ENCODE measurements at regions not wholly inside any gene's neighbourhood (a gene's known extent, or its start where the extent isn't known, plus 50 kb on each side); places are given as distances from the start of the nearest gene placed in this dataset.

DNA sequence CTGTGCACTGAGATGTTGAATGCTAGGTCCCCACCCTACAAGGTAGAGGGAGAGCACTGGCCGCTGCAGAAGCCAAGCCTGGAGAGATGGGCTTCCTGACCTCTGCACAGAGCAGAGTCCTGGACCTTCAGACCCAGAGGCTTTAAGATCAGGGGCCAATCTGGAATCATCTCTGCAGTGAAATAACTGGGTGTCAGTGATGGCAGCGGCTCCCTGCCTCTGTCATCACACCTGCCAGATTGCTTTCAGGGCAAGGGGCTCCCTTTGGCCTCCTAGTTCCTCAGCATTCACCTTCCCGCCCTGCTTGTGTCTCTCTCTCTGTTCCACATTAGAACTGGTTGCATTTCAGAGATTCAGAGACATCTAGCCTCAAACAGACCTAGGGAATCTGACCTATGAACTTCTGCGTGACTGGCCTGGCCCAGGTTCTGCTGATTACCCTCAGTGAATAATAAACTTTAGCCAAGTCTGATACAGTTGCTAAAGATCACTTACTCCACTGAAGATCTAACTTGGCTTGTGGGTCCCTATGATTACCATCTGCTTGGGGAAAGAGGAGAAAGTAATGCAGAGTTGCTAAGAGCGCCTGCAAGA is 87.8 kb downstream of the ATP1A1 start:
- Histone ChIP-seq H3K9me3 (no peaks in the 10 kb centered on the region), H3K36me3 (ENCODE audit: low read depth) (no peaks in the 10 kb centered on the region), H3K4me1 (ENCODE audit: low read depth) (no peaks in the 10 kb centered on the region), H3K4me3 (no peak overlapping the region)
- ATAC-seq (no peak), DNase-seq (no peak)
- intact Hi-C loops (cut with DNase I, micrococcal nuclease) = no loop called here
- TF ChIP-seq, protein P1, sequence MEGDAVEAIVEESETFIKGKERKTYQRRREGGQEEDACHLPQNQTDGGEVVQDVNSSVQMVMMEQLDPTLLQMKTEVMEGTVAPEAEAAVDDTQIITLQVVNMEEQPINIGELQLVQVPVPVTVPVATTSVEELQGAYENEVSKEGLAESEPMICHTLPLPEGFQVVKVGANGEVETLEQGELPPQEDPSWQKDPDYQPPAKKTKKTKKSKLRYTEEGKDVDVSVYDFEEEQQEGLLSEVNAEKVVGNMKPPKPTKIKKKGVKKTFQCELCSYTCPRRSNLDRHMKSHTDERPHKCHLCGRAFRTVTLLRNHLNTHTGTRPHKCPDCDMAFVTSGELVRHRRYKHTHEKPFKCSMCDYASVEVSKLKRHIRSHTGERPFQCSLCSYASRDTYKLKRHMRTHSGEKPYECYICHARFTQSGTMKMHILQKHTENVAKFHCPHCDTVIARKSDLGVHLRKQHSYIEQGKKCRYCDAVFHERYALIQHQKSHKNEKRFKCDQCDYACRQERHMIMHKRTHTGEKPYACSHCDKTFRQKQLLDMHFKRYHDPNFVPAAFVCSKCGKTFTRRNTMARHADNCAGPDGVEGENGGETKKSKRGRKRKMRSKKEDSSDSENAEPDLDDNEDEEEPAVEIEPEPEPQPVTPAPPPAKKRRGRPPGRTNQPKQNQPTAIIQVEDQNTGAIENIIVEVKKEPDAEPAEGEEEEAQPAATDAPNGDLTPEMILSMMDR (IDR thresholded peaks at IDR 0.05) = no peak

DNA sequence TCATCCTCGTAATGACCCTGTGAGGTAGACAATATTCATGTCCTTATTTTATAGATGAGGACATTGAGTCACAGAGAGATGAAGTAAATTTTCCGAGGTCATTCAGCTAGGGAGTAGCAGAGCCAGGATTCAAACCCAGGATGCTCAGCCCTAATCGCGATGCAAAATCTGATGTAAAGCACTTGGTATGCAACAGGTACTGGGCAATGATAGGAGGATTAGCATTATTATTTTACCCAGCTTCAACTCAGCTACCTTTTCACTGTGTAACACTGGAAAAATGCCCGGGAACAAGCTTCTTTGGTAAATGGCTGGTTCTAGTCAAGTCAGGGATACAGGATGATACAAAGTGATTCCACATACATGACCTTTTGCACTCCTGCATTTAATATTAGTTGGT is 88.7 kb downstream of the ATP1A1 start:
- intact Hi-C loops (cut with DNase I, micrococcal nuclease) = no loop called here
- H3K9me3 ChIP-seq = no peaks in the 10 kb centered on the region
- TF ChIP-seq, protein P1 (IDR thresholded peaks at IDR 0.05) = no peak
- no peaks in the 10 kb centered on the region for H3K36me3 ChIP-seq (ENCODE audit: low read depth)
- DNase-seq (no peak), ATAC-seq (no peak)
- no peak overlapping the region for H3K4me3 ChIP-seq
- H3K4me1 ChIP-seq (ENCODE audit: low read depth) = no peaks in the 10 kb centered on the region

DNA sequence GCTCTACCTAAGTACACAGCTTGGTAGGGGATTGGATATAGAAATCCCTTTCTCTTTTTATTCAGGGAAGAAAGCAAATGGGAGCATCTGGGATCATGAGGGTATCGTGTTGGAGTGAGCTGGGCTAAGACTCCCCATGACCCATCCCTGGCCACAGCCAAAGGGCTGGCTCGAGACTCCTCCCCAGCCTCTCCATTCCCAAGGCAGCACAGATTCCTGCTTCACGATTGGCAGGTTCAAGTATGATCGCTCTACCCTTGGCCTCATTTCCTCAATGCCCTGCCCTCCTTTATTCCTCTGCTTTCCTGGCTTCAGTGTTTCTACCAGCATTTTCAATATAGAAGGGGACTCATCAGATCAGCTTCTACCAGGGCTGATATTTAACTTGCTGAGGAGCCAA is 89.7 kb downstream of the ATP1A1 start:
- no peak for DNase-seq
- TF ChIP-seq, protein P1 (IDR thresholded peaks at IDR 0.05) = no peak
- ATAC-seq = peak; percentile 56
- no peaks in the 10 kb centered on the region for H3K9me3 ChIP-seq
- intact Hi-C loops (cut with DNase I, micrococcal nuclease) = no loop called here
- no peaks in the 10 kb centered on the region for H3K36me3 ChIP-seq (ENCODE audit: low read depth)
- no peaks in the 10 kb centered on the region for H3K4me1 ChIP-seq (ENCODE audit: low read depth)
- H3K4me3 ChIP-seq = no peak overlapping the region

DNA sequence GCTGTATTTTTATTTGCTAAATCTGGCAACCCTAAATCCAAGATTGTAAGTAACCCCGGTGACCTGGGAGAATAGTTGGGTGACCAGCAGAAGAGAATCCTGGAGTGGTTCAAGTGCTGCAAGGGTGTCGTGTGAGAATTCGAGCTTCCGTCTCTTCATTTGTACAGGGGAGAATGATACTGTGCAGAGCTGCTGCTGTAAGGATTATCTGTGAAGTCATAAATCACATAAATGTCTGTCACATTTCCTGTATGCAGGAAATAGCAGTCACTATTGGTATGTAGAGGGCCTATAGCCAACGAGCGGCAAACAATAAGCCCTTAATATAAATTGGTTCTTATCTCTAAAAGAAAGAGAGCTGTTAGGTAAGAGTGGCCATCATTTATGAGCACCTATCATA is 90.7 kb downstream of the ATP1A1 start:
- ATAC-seq (peak; percentile 70), DNase-seq (no peak)
- Histone ChIP-seq H3K4me3 (no peak overlapping the region), H3K4me1 (ENCODE audit: low read depth) (no peaks in the 10 kb centered on the region), H3K9me3 (no peaks in the 10 kb centered on the region), H3K36me3 (ENCODE audit: low read depth) (no peaks in the 10 kb centered on the region)
- intact Hi-C loops (cut with DNase I, micrococcal nuclease) = no loop called here
- TF ChIP-seq, protein P1 (IDR thresholded peaks at IDR 0.05) = no peak
